HCEC 1CT (cell line): ENCODE measurements at regions not wholly inside any gene's neighbourhood (a gene's known extent, or its start where the extent isn't known, plus 50 kb on each side); places are given as distances from the start of the nearest gene placed in this dataset.
A peak's percentile ranks its signal among the peaks of the same experiment; 100 is the strongest.

ENCODE experiments used
- DNase-seq: peaks from one replicate; pipeline ENCODE4 v3.0.0-alpha.2; 2017

- no peak for DNase-seq
Observed at GRCh38 chr7:27299861-27300260, 57.3 kb downstream of the EVX1 start.

DNA sequence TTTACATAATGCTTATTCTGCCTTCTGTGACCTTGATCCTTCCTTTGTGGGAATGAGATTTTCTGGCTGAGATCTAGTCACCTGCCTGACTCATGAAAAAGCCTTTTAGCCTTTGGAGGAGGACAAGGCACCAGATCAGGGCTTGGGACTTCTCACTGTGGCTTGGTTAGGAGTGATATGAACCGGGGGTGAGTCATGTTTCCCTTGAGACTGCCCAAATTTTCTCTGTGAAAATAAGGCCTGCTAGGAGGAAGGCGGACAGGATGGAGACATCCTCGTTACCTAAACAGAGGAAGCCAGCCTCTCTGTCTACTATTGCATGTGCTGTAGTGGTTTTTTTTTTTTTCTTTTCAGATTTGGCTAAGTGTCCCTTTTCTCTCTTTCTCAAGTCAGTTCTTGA lies 57.8 kb downstream of the EVX1 start:
- DNase-seq, result peak; percentile 15

DNA sequence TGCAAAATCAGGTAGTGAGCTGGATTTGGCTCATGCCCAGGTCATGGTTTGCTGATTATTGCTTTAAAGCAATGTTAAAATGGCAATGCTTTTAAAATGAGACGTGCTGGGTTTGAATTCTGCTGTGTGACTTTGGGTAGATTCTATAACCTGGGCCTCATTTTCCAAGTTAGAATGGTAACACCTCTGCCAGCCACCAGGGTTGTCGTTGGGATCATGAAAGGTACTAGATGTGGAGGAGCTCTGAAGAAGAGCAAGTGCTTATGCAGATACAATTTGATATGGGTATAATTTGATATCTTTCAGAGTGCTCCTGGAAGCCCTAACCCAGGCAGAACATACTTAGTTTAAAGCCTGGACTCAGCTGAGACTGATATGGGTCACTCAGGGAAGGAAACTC lies 60.0 kb downstream of the EVX1 start:
- DNase-seq, result no peak

DNA sequence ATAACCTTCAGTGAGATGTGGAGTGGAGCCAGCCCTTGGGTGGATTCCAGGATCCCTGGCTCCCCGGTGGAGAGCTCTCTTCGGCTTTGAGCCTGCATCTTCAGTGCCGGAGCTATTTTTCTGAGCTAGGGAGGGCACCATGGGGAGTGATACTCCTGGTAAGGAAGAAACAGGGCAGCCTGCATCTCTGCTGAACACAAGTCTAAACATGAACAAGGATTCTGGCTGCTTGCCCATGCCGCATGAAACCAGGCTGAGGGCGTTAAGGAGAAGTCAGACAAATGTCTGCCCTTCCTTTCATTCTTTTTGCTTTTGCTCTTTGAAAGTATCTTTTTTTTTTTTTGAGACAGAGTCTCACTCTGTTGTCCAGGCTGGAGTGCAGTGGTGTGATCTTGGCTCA lies 60.4 kb downstream of the EVX1 start:
- no peak for DNase-seq

- no peak for DNase-seq
Observed at GRCh38 chr7:27305854-27306253, 63.3 kb downstream of the EVX1 start.

- no peak for DNase-seq
Observed at GRCh38 chr7:27312820-27313219, 70.2 kb downstream of the EVX1 start.

GRCh38 chr7:27314111-27314510 lies 71.5 kb downstream of the EVX1 start:
- DNase-seq, result no peak

DNA sequence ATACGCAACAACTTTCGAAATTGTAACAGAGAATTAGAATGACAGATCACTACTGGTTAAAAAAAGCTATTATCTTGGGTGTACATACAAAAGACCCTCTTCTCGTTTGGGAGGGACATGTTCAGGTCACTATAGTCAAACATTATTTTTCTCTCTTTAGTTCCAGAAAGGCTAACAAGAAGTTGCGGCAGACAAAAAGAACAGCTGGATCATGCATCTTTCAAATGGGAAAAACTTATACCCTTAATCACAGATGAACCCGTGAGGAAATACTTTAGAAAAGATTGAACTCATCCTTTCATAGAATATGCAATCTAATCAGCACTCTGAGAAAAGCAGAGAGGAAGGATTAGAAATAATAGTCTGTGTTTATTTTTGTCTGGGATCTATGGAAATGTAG lies 72.5 kb downstream of the EVX1 start:
- no peak for DNase-seq

DNA sequence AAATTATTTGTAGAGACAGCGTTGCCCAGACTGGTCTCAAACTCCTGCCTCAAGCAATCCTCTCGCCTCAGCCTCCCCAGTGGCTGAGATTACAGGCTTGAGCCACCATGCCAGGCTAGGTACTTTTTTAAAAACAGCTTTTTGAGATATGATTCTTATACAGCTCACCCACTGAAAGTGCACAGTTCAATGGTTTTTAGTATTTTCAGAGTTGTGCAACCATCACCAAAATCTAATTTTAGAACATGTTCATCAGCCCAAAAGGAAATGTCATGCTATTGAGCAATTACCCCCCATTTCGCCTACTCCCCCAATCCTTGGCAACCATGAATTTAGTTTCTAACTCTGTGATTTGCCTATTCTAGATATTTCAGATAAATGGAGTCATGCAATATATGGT lies 73.7 kb downstream of the EVX1 start:
- DNase-seq, result peak; percentile 71

DNA sequence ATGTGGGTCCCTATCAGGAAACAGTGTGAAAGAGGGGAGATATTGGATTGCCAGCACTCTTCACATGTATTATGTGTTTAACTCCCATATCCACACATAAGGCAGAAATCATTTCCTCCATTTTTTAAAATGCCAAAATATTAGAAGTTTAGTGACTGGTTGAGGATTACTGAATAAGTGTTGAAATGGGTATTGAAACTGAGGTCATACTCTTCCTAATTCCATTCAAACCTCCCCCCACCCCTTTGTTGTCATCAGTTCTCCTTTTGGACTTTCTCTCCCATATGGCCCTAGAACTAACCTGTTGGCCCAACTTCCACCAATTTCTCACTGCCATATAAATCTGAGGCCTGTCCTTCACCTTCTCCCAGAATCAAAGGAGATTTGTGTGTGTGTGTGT lies 81.6 kb downstream of the EVX1 start:
- DNase-seq, result no peak

GRCh38 chr7:27329909-27330308 lies 87.3 kb downstream of the EVX1 start:
- peak; percentile 34 for DNase-seq

DNA sequence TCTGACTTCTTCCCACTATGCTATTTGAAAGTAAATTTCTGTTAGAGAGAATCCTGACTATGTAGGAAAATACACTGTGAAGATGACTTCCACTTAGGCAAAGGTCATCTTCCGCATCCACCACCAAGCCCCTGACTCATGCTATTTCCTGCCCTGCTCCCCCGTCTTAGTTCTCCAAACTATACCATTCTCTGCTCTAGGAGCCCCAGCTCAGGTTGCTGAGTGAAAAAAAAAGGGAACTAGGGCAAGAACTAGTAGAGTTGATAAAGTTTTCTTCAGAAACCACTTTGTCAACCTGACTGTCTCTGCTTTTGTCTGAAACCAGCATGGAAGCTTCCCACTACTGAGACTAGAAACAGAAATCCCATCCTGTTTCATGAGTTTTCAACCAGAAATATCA lies 96.9 kb downstream of the EVX1 start:
- DNase-seq, result no peak

DNA sequence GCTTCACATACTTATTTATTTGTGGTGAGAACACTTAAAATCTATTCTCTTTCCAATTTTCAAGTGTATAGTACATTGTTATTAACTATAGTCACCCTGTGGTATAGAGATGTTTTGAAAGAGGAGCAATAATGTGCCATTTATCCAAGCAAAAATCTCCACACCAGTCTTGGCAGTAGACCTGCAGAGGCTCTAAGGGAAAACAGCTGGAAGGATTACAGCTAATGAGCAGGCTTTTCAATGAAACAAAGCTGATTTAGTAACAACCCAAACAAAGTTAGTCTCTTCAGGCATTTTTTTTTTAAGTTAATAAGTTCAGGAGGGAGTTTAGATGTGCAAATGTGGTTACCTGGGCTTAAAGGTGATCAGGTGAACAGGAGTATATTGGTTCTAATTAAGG lies 101.9 kb downstream of the EVX1 start:
- no peak for DNase-seq

DNA sequence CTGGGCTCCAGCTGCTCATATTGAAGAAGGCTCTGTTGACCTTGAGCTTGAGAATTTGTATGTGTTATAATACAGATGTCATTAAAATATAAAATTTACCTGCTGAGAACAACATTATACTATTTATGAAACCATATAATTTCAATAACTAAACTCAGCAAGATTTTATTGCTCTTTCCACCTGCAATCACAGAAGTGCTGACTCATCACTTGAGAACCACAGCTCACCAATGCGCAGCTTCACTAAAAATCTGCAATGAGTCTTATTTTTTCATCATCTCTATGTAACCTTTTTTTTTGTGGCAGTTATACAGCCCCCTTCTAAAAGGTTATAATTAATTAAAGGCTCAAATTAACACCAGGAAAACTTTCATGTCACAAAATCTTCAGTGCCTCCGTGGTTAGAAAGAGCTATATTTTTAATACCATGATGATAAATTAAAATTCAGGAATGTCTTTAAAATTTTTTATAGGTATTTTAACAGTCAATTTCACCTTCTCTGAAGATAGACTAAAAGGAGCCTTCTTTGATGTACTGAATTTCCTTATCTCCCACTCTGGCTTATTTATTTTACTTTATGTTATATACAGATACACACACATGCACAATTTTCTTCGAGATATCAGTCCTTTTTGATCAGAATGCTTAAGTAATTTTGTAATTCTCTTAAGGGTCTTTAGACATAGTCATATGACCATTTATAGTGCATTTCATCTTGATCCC lies 102.7 kb downstream of the EVX1 start:
- no peak for DNase-seq

GRCh38 chr7:27345997-27346396 lies 103.4 kb downstream of the EVX1 start:
- no peak for DNase-seq

DNA sequence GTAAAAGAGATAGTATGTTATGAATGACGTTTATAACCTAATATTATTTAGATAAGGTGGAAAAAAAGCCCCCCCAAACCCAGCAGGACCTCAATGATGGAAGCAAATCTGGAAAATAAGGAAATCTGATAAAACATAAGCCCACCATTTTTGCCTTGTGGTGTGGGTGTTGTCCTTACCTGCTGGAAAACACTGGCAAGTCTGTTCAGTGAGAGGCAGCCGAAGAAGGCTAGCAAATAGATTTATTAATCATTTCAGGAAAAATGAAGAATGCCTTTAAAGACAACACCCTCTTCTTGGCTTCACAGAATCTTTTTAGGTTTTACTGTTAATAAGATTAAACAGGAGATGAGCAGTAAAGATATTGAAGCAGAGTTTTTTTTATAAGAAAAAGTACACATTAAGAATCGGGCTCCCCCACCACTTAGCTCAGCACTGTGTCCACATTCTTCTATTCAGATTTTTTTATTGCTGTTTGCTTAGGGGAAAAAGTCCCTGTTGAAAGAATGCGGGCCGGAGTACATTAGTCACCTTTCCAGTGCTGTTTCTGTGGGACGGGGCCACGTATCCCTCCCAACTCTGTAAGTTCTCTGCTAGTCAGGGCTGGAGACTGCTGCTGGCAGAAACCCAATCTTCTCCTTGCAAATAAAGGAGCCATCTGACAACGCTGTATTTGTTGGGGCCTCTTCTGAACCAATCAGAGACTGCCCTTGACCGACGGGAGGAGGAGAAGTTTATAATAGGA lies 104.1 kb downstream of the EVX1 start:
- DNase-seq, result peak; percentile 70

GRCh38 chr7:27347276-27347640 lies 104.7 kb downstream of the EVX1 start:
- DNase-seq, result no peak

DNA sequence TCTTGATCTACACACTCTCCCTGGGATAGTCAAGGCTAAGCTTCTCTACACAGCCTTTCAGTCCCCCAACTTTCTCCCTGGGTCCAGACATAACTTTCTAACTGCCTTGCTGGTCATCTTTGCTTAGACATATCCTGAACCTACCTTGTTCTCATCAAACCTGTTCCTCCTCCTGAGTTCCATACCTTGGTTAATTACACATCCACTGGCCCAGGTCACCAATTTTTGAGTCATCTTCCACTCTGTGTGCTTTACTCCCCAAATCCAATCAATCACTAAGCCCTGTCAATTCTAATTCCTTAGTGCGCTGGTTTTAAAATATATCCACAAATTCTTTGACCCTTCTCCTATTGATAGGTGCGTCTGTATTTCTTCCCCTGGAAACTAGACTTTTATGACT lies 107.0 kb downstream of the EVX1 start:
- no peak for DNase-seq

DNA sequence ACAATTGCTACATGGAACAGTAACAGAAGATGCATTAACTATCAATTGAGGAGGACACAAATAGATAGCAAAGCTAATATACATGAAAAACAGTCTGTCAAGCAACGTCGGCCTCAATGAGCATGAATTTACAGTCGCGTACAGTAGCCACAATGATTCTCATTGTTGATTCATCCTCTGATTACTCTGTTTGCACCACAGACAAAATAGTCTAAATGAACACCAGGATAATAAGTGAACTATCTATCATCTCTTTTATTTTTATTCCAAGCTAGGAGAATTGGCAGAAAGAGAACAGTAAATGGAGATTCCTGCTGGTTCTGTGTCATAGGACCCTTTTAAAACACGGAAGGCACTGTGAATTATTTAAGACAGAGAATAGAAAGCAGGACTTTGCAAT lies 108.5 kb downstream of the EVX1 start:
- no peak for DNase-seq

DNA sequence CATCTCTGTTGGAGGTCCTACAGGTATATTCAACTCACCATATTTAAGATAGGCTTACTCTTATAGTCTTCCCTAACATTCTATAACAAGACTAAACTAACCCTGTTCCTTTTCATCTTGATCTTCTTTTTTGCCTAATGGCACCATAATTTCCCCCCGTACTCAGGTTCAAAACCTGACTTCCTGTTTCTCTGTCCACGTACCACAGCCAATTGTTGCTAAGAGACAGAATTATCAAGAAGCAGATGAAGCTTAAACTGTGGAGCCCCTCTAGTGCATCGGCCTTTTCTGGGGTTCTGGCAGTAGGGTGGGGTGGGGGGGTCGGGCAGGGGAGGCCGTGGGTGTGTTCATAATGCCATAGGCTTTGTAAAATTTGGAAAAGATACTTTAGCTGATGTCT lies 109.2 kb downstream of the EVX1 start:
- no peak for DNase-seq

GRCh38 chr7:27359181-27360125 lies 116.9 kb downstream of the EVX1 start:
- no peak for DNase-seq

GRCh38 chr7:27361522-27361921 lies 118.9 kb downstream of the EVX1 start:
- DNase-seq, result no peak

DNA sequence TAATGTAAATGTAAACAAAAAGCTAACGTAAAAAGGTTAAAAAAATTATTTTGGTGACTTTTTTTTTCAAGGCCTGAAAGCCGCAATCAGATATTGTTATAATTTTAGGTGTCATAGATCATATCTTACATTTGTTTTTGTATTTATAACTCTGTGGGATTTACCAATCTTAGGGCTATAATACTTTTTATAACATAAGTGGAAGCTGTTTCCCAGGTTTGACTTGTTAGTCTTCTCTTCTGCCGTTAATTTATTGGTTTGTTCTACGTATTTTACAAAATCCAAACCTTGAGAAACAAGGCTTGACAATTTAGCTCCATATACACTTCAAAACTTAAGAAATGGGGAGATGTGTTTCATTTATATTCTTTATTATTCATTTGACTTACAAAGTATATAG lies 119.4 kb downstream of the EVX1 start:
- no peak for DNase-seq

DNA sequence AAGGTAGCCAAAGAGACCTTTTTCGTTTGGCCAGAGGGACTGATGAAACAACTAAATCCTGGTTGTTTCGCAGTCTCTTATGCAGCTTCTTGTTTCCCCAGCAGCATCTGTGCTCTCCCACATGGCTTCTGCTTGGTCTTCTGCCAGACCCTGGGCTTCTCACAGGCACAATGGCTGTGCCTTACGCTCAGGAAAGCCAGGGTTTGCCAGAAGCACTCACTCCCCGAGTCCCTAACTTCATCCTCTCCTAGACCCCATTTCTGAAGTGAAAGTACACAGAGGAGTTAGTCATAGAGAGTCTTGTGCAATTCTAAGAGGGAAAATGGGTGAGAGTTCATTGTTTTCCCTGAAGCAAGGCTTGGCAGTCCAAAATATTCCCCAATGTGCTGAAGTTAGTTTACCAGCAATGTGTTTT lies 121.7 kb downstream of the EVX1 start:
- peak; percentile 71 for DNase-seq
